ENCODE measurements at regions not wholly inside any gene's neighbourhood (a gene's known extent, or its start where the extent isn't known, plus 50 kb on each side); places are given as distances from the start of the nearest gene placed in this dataset.
"Not testable (repeated sequence)": the region's sequence is repeated elsewhere in the genome, so short reads cannot be mapped to it uniquely, and the experiment has no call there.

GRCh38 chr9:17846948-17847655, 268.2 kb downstream of the SH3GL2 start:
- no peak for DNase-seq (ENCODE audit: low read depth)

GRCh38 chr9:17847908-17848307, 269.0 kb downstream of the SH3GL2 start:
- DNase-seq (ENCODE audit: low read depth): no peak

GRCh38 chr9:17852108-17852507, 273.2 kb downstream of the SH3GL2 start:
- no peak for DNase-seq (ENCODE audit: low read depth)

GRCh38 chr9:17854487-17854886, 275.6 kb downstream of the SH3GL2 start:
- DNase-seq (ENCODE audit: low read depth): no peak

GRCh38 chr9:17856995-17857394, 278.1 kb downstream of the SH3GL2 start:
- no peak for DNase-seq (ENCODE audit: low read depth)

- DNase-seq (ENCODE audit: low read depth): no peak
Observed at GRCh38 chr9:17859228-17859627, 280.4 kb downstream of the SH3GL2 start.

- DNase-seq (ENCODE audit: low read depth): no peak
Observed at GRCh38 chr9:17859987-17860386, 281.1 kb downstream of the SH3GL2 start.

- no peak for DNase-seq (ENCODE audit: low read depth)
Observed at GRCh38 chr9:17862101-17862500, 283.2 kb downstream of the SH3GL2 start.

GRCh38 chr9:17862629-17863028, 283.8 kb downstream of the SH3GL2 start:
- no peak for DNase-seq (ENCODE audit: low read depth)

GRCh38 chr9:17863213-17863883, 284.5 kb downstream of the SH3GL2 start:
- DNase-seq (ENCODE audit: low read depth): no peak

- DNase-seq (ENCODE audit: low read depth): no peak
Observed at GRCh38 chr9:17863924-17864323, 285.1 kb downstream of the SH3GL2 start.

GRCh38 chr9:17864951-17865350, 286.1 kb downstream of the SH3GL2 start:
- DNase-seq (ENCODE audit: low read depth): no peak

GRCh38 chr9:17865881-17866280, 287.0 kb downstream of the SH3GL2 start:
- DNase-seq (ENCODE audit: low read depth): no peak

- DNase-seq (ENCODE audit: low read depth): no peak
Observed at GRCh38 chr9:17870722-17871121, 291.9 kb downstream of the SH3GL2 start.

GRCh38 chr9:17871213-17871890, 292.5 kb downstream of the SH3GL2 start:
- DNase-seq (ENCODE audit: low read depth): no peak

GRCh38 chr9:17875886-17876285, 297.0 kb downstream of the SH3GL2 start:
- no peak for DNase-seq (ENCODE audit: low read depth)

- DNase-seq (ENCODE audit: low read depth): no peak
Observed at GRCh38 chr9:17876687-17877086, 297.8 kb downstream of the SH3GL2 start.

- no peak for DNase-seq (ENCODE audit: low read depth)
Observed at GRCh38 chr9:17878810-17879370, 300.0 kb downstream of the SH3GL2 start.

- DNase-seq (ENCODE audit: low read depth): no peak
Observed at GRCh38 chr9:17881371-17881770, 302.5 kb downstream of the SH3GL2 start.

- DNase-seq (ENCODE audit: low read depth): no peak
Observed at GRCh38 chr9:17882688-17883594, 304.1 kb downstream of the SH3GL2 start.

GRCh38 chr9:17888066-17888465, 309.2 kb downstream of the SH3GL2 start:
- no peak for DNase-seq (ENCODE audit: low read depth)

GRCh38 chr9:17888964-17889363, 310.1 kb downstream of the SH3GL2 start:
- DNase-seq (ENCODE audit: low read depth): not testable (repeated sequence)

Data from T-helper 22 cell (primary cell).